ENCODE measurements at regions not wholly inside any gene's neighbourhood (a gene's known extent, or its start where the extent isn't known, plus 50 kb on each side); places are given as distances from the start of the nearest gene placed in this dataset.

GRCh38 chr4:129498626-129499025 lies 402.7 kb downstream of the C4orf33 start:
- dilution Hi-C loops (cut with MboI; ENCODE audit: extremely low pct_ligation_motif_present, low sequenced_read_pairs) = no loop called here
- no peak for FAIRE-seq
- Histone ChIP-seq H3K4me1 (ENCODE audit: control insufficient read depth, extremely low read depth, insufficient read depth, low read length) (no peaks in the 10 kb centered on the region), H3K9ac (ENCODE audit: control insufficient read depth, extremely low read depth, insufficient read depth, low read length) (no peak overlapping the region), H3K27ac (ENCODE audit: control insufficient read depth, insufficient read depth, low read length) (no peak overlapping the region), H3K27me3 (ENCODE audit: control insufficient read depth, extremely low read depth, insufficient read depth, low read length) (no peaks in the 10 kb centered on the region), H3K4me2 (ENCODE audit: control insufficient read depth, extremely low read depth, insufficient read depth, low read depth, low read length) (no peak overlapping the region), H3K79me2 (ENCODE audit: control insufficient read depth, insufficient read depth, low read length) (no peaks in the 10 kb centered on the region), H3K4me3 (ENCODE audit: control insufficient read depth in 2 of 3, extremely low read depth in 1 of 3, insufficient read depth in 2 of 3, low read depth in 1 of 3, low read length in 3 of 3) (no peak overlapping the region), H4K20me1 (ENCODE audit: control insufficient read depth, extremely low read depth, insufficient read depth, low read length) (no peaks in the 10 kb centered on the region), H3K9me3 (ENCODE audit: control insufficient read depth, low read depth, low read length) (no peaks in the 10 kb centered on the region), H2AFZ (ENCODE audit: control insufficient read depth, low read length) (no peak overlapping the region), H3K36me3 (ENCODE audit: control insufficient read depth in 2 of 2, extremely low read depth in 1 of 2, insufficient read depth in 2 of 2, low read length in 2 of 2) (no peaks in the 10 kb centered on the region), H3K9me1 (ENCODE audit: control insufficient read depth, extremely low read depth, insufficient read depth, low read length) (no peaks in the 10 kb centered on the region)
- DNase-seq (ENCODE audit: low read depth, low spot score) = no peak
- TF ChIP-seq CTCF (optimal IDR thresholded peaks at IDR 0.05 in 1 of 3, IDR thresholded peaks at IDR 0.05 in 1 of 3, conservative IDR thresholded peaks at IDR 0.05 in 1 of 3; ENCODE audit: extremely low read depth in 1 of 3, insufficient read depth in 2 of 3, low read length in 3 of 3) (no peak), EZH2 (IDR thresholded peaks at IDR 0.05; ENCODE audit: low read length) (no peak)

DNA sequence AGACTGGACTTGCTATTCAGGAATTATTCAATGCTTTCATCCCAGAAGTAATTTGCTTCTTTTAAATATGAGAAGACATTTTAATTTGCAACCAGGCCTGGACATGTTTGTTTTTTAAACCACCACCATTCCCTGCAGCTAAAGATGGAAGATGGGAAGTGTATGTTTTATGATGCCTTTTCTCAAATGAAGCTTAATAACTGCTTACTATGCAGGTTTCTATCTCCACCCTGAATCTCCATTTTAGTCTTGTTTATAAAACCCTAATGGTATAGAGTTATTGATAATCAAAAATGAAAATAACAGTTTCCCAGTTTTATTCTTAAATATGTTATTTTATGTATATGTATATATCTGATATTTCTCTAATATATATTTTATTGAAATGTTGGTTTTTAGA lies 418.9 kb downstream of the C4orf33 start:
- FAIRE-seq (no peak), DNase-seq (ENCODE audit: low read depth, low spot score) (no peak)
- H3K27ac ChIP-seq (ENCODE audit: control insufficient read depth, insufficient read depth, low read length) = no peak overlapping the region
- no peaks in the 10 kb centered on the region for H3K4me1 ChIP-seq (ENCODE audit: control insufficient read depth, extremely low read depth, insufficient read depth, low read length)
- H4K20me1 ChIP-seq (ENCODE audit: control insufficient read depth, extremely low read depth, insufficient read depth, low read length) = no peaks in the 10 kb centered on the region
- TF ChIP-seq EZH2 (IDR thresholded peaks at IDR 0.05; ENCODE audit: low read length) (no peak), CTCF (optimal IDR thresholded peaks at IDR 0.05 in 1 of 3, IDR thresholded peaks at IDR 0.05 in 1 of 3, conservative IDR thresholded peaks at IDR 0.05 in 1 of 3; ENCODE audit: extremely low read depth in 1 of 3, insufficient read depth in 2 of 3, low read length in 3 of 3) (no peak)
- H2AFZ ChIP-seq (ENCODE audit: control insufficient read depth, low read length) = no peak overlapping the region
- no peaks in the 10 kb centered on the region for H3K9me1 ChIP-seq (ENCODE audit: control insufficient read depth, extremely low read depth, insufficient read depth, low read length)
- H3K4me3 ChIP-seq (ENCODE audit: control insufficient read depth in 2 of 3, extremely low read depth in 1 of 3, insufficient read depth in 2 of 3, low read depth in 1 of 3, low read length in 3 of 3) = no peak overlapping the region
- dilution Hi-C loops (cut with MboI; ENCODE audit: extremely low pct_ligation_motif_present, low sequenced_read_pairs) = no loop called here
- H3K9me3 ChIP-seq (ENCODE audit: control insufficient read depth, low read depth, low read length) = no peaks in the 10 kb centered on the region
- H3K4me2 ChIP-seq (ENCODE audit: control insufficient read depth, extremely low read depth, insufficient read depth, low read depth, low read length) = no peak overlapping the region
- no peaks in the 10 kb centered on the region for H3K36me3 ChIP-seq (ENCODE audit: control insufficient read depth in 2 of 2, extremely low read depth in 1 of 2, insufficient read depth in 2 of 2, low read length in 2 of 2)
- no peak overlapping the region for H3K9ac ChIP-seq (ENCODE audit: control insufficient read depth, extremely low read depth, insufficient read depth, low read length)
- H3K27me3 ChIP-seq (ENCODE audit: control insufficient read depth, extremely low read depth, insufficient read depth, low read length) = no peaks in the 10 kb centered on the region
- no peaks in the 10 kb centered on the region for H3K79me2 ChIP-seq (ENCODE audit: control insufficient read depth, insufficient read depth, low read length)
